Femur (tissue), 1 donor: ENCODE measurements at regions not wholly inside any gene's neighbourhood (a gene's known extent, or its start where the extent isn't known, plus 50 kb on each side); places are given as distances from the start of the nearest gene placed in this dataset.

Experiments
- DNase-seq: peaks from one replicate; pipeline ENCODE4 v3.0.0-alpha.2; 2017

- no peak for DNase-seq
Observed at GRCh38 chr7:1286946-1287645, 54.4 kb downstream of the UNCX start.

- no peak for DNase-seq
Observed at GRCh38 chr7:1287752-1288201, 55.1 kb downstream of the UNCX start.

- DNase-seq, result no peak
Observed at GRCh38 chr7:1288390-1288995, 55.8 kb downstream of the UNCX start.

- DNase-seq, result no peak
Observed at GRCh38 chr7:1288996-1289551, 56.4 kb downstream of the UNCX start.

DNA sequence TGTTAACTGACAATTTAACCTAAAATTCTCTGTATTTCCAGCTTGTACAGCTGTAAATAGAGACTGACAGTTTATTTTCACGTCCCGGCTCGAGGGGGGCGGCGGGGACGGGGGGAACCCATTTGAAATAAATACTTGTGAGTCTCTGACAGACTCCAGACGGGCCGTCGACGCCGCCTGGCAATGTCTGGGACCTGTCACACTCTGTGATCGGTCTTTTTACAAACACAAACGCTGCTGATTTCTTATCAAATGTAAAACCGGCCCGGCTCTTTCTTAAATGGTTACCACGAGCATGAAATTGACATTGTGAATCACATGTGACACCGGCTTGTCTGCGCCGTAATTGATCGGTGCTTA lies 57.0 kb downstream of the UNCX start:
- DNase-seq, result no peak

DNA sequence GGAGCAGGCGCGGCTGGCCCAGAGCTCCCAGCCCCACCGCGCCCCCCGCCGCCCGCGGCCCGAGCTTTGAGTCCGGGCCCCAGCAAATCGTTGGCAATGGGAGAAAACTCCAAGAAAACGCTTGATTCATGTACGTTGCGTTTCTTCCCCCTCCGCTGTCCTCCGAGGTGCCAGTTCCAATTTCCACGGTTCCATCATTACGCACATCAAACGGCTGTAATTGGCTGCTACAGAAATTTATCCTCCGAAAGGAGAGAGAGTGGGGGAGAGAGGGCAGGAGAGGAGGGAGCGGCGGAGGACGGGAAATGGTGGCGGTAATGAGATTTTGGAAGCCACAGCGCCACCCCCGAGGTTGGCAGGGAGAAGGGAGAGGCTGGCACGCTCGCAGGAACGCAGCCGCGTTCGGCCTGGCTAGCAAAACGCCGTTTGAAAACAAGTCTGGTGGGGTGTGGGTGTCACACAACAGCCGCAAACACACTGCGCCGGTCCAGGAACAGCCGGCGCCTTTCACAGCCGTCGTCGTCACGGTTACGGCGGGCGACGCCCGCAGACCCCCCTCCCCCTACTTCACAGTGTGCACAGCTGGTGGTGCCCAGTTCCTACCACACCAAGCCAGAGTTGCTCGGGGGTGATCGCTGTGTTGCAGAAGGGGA lies 57.5 kb downstream of the UNCX start:
- peak; percentile 80 for DNase-seq

GRCh38 chr7:1290679-1291356 lies 58.1 kb downstream of the UNCX start:
- DNase-seq, result no peak

DNA sequence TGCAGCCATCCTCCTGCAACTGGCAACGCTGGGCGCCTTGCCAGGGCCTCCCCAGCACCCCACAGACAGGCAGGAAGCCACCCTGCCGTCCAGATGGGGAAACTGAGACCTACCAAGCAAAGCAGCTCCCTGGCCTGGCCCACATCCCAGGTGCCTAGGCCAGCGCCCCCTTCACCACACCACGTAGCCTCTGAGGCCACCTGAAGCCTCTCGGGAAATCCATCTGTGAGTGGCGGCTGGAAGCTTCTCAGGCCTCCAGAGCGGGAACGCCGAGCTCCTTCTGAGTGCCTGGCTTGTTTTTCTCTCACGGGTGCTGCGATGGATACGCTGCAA lies 58.7 kb downstream of the UNCX start:
- no peak for DNase-seq

GRCh38 chr7:1291845-1292765 lies 59.4 kb downstream of the UNCX start:
- no peak for DNase-seq

GRCh38 chr7:1292972-1293830 lies 60.5 kb downstream of the UNCX start:
- DNase-seq, result no peak

- no peak for DNase-seq
Observed at GRCh38 chr7:1293950-1294411, 61.3 kb downstream of the UNCX start.

DNA sequence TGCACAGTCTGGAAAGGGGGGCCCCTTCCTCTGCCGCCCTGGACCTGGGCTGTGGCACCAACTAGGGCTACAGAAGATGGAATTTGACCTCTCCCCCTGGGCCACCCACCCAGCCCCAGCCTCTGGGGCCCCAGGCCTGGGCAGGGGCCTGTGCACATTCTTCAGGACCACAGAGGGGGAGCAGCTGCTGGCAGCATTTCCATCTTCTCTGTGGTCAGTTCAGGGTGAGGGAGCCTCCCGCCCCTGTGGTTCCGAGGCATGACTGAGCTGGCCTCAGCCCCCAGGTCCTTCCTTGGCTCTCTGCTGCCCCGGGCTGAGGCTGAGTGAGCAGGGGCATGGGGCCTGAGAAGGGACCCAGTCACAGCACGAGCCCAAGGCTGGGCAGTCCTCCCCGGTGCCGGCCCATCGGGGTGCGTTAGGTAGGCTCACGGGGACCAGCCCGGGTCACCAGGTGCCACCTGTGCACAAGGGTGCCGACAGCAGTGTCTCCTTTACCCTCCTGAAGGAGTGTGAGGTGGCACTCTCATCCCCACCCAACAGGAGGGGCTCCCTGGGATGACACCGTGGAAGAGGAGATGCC lies 63.2 kb downstream of the UNCX start:
- no peak for DNase-seq

DNA sequence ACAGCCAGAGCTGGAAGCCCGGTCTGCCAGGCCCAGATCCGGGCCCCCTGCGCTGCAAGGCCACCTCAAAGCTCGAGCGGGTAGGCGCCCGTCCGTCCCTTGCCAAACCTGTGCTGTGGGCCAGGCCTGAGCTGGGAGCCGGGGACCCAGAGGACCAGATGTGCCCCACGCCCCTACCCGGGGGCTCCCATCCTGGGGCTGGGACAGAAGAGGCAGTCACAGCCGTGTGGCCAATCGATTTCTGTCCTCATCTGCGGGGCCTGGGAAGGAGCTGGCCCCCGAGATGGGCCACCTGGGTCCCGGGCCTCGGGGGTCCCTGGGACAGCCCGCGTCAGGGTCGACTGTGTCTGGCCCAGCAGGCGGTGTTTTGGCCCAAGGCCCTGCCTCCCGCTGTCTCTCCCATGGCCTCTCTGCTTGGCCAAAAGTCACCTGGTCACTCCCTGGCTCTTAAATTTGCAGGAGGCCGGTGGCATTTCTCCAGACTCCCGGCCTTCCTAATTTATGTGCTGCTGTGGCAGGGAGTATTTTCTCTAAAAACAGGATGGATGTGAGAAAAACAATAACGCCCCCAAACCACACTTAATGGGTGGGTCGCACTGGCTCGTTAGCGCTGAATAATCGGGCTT lies 63.8 kb downstream of the UNCX start:
- peak; percentile 13 for DNase-seq

- DNase-seq, result peak; percentile 14
Observed at GRCh38 chr7:1297017-1297960, 64.6 kb downstream of the UNCX start.

GRCh38 chr7:1298051-1298930 lies 65.6 kb downstream of the UNCX start:
- DNase-seq, result no peak

GRCh38 chr7:1298931-1299885 lies 66.5 kb downstream of the UNCX start:
- peak; percentile 20 for DNase-seq

GRCh38 chr7:1300206-1300605 lies 67.5 kb downstream of the UNCX start:
- peak; percentile 10 for DNase-seq
